ENCODE measurements at regions not wholly inside any gene's neighbourhood (a gene's known extent, or its start where the extent isn't known, plus 50 kb on each side); places are given as distances from the start of the nearest gene placed in this dataset.

- no peak overlapping the region for H3K4me3 ChIP-seq
- H3K4me2 ChIP-seq, result no peak overlapping the region
- H3K27ac Mint-ChIP-seq, result no peak overlapping the region
- no peaks in the 10 kb centered on the region for H4K20me1 ChIP-seq (ENCODE audit: low read depth)
- no peaks in the 10 kb centered on the region for H3K4me1 Mint-ChIP-seq
- no peaks in the 10 kb centered on the region for H3K36me3 ChIP-seq
- no peak for DNase-seq (ENCODE audit: low spot score)
- H3K36me3 Mint-ChIP-seq, result no peaks in the 10 kb centered on the region
- no peak overlapping the region for H3K4me3 Mint-ChIP-seq
- no peaks in the 10 kb centered on the region for H3K9me3 ChIP-seq (ENCODE audit: low read depth)
- no peak overlapping the region for H3K9ac ChIP-seq
- no peaks in the 10 kb centered on the region for H3F3A ChIP-seq (ENCODE audit: low read depth)
- H2AFZ ChIP-seq (replicated peaks), result no peak overlapping the region
- peaks cover 5% of the 10 kb centered on the region for H3K27me3 Mint-ChIP-seq (ENCODE audit: insufficient read depth, low read depth)
- H3K27me3 ChIP-seq, result no peaks in the 10 kb centered on the region
- H3K27ac ChIP-seq, result no peak overlapping the region
- no peaks in the 10 kb centered on the region for H3K79me2 ChIP-seq (ENCODE audit: low read depth)
- TF ChIP-seq CTCF (IDR thresholded peaks at IDR 0.05) (no peak), EZH2 (IDR thresholded peaks at IDR 0.05) (no peak), EZH2phosphoT487 (IDR thresholded peaks at IDR 0.05) (no peak)
- H3K9me3 Mint-ChIP-seq, result peaks cover 4% of the 10 kb centered on the region
- H3K4me1 ChIP-seq, result peaks cover 9% of the 10 kb centered on the region
Measured at GRCh38 chr6:165941786-165942185, 225.9 kb downstream of the TBXT start.

DNA sequence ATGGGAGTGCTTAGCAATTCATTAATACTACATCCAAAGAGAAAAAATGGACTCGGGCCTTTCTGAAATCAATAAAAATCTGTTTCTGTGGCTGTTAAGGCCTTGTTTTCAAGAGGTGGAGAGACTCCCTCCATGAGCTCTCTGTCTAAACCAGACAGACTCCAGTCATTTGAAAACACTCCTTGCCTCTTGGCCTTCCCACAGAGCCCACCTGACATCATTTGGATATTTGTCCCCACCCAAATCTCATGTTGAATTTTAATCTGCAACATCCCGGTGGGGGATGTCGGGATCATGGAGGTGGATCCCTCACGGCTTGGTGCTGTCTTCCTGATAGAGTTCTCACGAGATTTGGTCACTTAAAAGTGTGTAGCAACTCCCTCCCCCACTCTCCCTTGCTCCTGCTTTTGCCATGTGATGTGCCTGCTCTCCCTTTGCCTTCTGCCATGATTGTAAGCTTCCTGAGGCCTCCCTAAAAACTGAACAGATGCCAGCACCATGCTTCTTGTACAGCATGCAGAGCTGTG lies 226.3 kb downstream of the TBXT start:
- Histone ChIP-seq H3K9me3 (ENCODE audit: low read depth) (no peaks in the 10 kb centered on the region), H3K9ac (no peak overlapping the region), H4K20me1 (ENCODE audit: low read depth) (no peaks in the 10 kb centered on the region), H3K36me3 (no peaks in the 10 kb centered on the region), H2AFZ (replicated peaks) (no peak overlapping the region), H3K79me2 (ENCODE audit: low read depth) (no peaks in the 10 kb centered on the region), H3K27ac (no peak overlapping the region), H3F3A (ENCODE audit: low read depth) (no peaks in the 10 kb centered on the region), H3K27me3 (no peaks in the 10 kb centered on the region), H3K4me3 (no peak overlapping the region), H3K4me2 (no peak overlapping the region), H3K4me1 (peaks cover 9% of the 10 kb centered on the region)
- Mint-ChIP-seq H3K4me3 (no peak overlapping the region), H3K27me3 (ENCODE audit: insufficient read depth, low read depth) (peaks cover 5% of the 10 kb centered on the region), H3K9me3 (peaks cover 4% of the 10 kb centered on the region), H3K36me3 (no peaks in the 10 kb centered on the region), H3K27ac (no peak overlapping the region), H3K4me1 (no peaks in the 10 kb centered on the region)
- DNase-seq (ENCODE audit: low spot score), result no peak
- TF ChIP-seq EZH2 (IDR thresholded peaks at IDR 0.05) (no peak), EZH2phosphoT487 (IDR thresholded peaks at IDR 0.05) (no peak), CTCF (IDR thresholded peaks at IDR 0.05) (no peak)

DNA sequence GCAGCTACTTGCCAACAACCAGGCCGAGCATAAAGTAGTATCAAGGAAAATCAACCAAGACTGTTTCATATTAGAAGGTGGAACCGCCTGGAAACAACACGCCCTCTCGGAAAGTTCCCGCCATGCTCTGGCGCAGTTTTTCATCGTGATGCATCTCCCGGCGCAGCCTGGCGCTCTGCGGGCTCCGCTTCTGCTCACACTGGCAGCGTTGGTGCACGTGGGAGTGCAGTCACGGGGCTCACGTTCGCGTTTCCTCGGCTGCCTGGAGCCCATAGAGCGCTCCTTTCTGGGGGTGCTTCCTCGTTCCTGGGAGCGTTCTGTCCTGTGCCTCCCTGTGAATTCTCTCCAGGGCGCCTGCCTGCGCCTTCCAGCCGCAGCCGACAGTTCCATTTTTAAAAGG lies 227.3 kb downstream of the TBXT start:
- Histone ChIP-seq H3K36me3 (no peaks in the 10 kb centered on the region), H3K9me3 (ENCODE audit: low read depth) (no peaks in the 10 kb centered on the region), H3K4me3 (no peak overlapping the region), H4K20me1 (ENCODE audit: low read depth) (no peaks in the 10 kb centered on the region), H3K9ac (no peak overlapping the region), H3K4me1 (peaks cover 9% of the 10 kb centered on the region), H3K27ac (no peak overlapping the region), H3F3A (ENCODE audit: low read depth) (no peaks in the 10 kb centered on the region), H2AFZ (replicated peaks) (no peak overlapping the region), H3K4me2 (no peak overlapping the region), H3K27me3 (no peaks in the 10 kb centered on the region), H3K79me2 (ENCODE audit: low read depth) (no peaks in the 10 kb centered on the region)
- Mint-ChIP-seq H3K27ac (no peak overlapping the region), H3K9me3 (peaks cover 4% of the 10 kb centered on the region), H3K4me3 (no peak overlapping the region), H3K4me1 (no peaks in the 10 kb centered on the region), H3K27me3 (ENCODE audit: insufficient read depth, low read depth) (peaks cover 5% of the 10 kb centered on the region), H3K36me3 (no peaks in the 10 kb centered on the region)
- no peak for DNase-seq (ENCODE audit: low spot score)
- TF ChIP-seq EZH2phosphoT487 (IDR thresholded peaks at IDR 0.05), result no peak
- TF ChIP-seq EZH2 (IDR thresholded peaks at IDR 0.05), result no peak

GRCh38 chr6:165939601-165940290 lies 227.9 kb downstream of the TBXT start:
- Mint-ChIP-seq H3K4me1 (no peaks in the 10 kb centered on the region), H3K36me3 (no peaks in the 10 kb centered on the region), H3K27me3 (ENCODE audit: insufficient read depth, low read depth) (peaks cover 3% of the 10 kb centered on the region), H3K9me3 (peaks cover 8% of the 10 kb centered on the region), H3K27ac (no peak overlapping the region), H3K4me3 (no peak overlapping the region)
- H3K79me2 ChIP-seq (ENCODE audit: low read depth), result no peaks in the 10 kb centered on the region
- H3K27me3 ChIP-seq, result no peaks in the 10 kb centered on the region
- no peak overlapping the region for H3K9ac ChIP-seq
- H3K9me3 ChIP-seq (ENCODE audit: low read depth), result no peaks in the 10 kb centered on the region
- peak; percentile 55 for DNase-seq (ENCODE audit: low spot score)
- H4K20me1 ChIP-seq (ENCODE audit: low read depth), result no peaks in the 10 kb centered on the region
- no peaks in the 10 kb centered on the region for H3F3A ChIP-seq (ENCODE audit: low read depth)
- no peak overlapping the region for H2AFZ ChIP-seq (replicated peaks)
- H3K4me3 ChIP-seq, result no peak overlapping the region
- no peaks in the 10 kb centered on the region for H3K36me3 ChIP-seq
- peak overlapping the region; percentile 41 for H3K4me2 ChIP-seq
- no peak for TF ChIP-seq CTCF (IDR thresholded peaks at IDR 0.05)
- TF ChIP-seq EZH2phosphoT487 (IDR thresholded peaks at IDR 0.05), result no peak
- no peak for TF ChIP-seq EZH2 (IDR thresholded peaks at IDR 0.05)
- H3K4me1 ChIP-seq, result peaks cover 9% of the 10 kb centered on the region
- no peak overlapping the region for H3K27ac ChIP-seq
